EH (cell line): ENCODE measurements at regions not wholly inside any gene's neighbourhood (a gene's known extent, or its start where the extent isn't known, plus 50 kb on each side); places are given as distances from the start of the nearest gene placed in this dataset.

ENCODE experiments used
- DNase-seq: peaks from one replicate; pipeline ENCODE4 v3.0.0-alpha.2; 2015; ENCODE audit warnings: low read depth

GRCh38 chr7:84546403-84546802 is 351.8 kb upstream of the SEMA3A start:
- DNase-seq, result no peak

- DNase-seq, result no peak
Observed at GRCh38 chr7:84538268-84538667, 343.7 kb upstream of the SEMA3A start.

GRCh38 chr7:84536271-84536870 is 341.8 kb upstream of the SEMA3A start:
- DNase-seq, result peak; percentile 16

GRCh38 chr7:84535580-84536270 is 341.1 kb upstream of the SEMA3A start:
- DNase-seq, result no peak

GRCh38 chr7:84533182-84533581 is 338.6 kb upstream of the SEMA3A start:
- DNase-seq, result no peak

- DNase-seq, result no peak
Observed at GRCh38 chr7:84532196-84532595, 337.6 kb upstream of the SEMA3A start.

- peak; percentile 85 for DNase-seq
Observed at GRCh38 chr7:84529480-84530205, 335.1 kb upstream of the SEMA3A start.

GRCh38 chr7:84528756-84529479 is 334.3 kb upstream of the SEMA3A start:
- DNase-seq, result no peak

- peak; percentile 79 for DNase-seq
Observed at GRCh38 chr7:84524714-84525694, 330.4 kb upstream of the SEMA3A start.

- no peak for DNase-seq
Observed at GRCh38 chr7:84513061-84513460, 318.5 kb upstream of the SEMA3A start.

- DNase-seq, result no peak
Observed at GRCh38 chr7:84512055-84512454, 317.5 kb upstream of the SEMA3A start.

- peak; percentile 81 for DNase-seq
Observed at GRCh38 chr7:84510505-84510904, 315.9 kb upstream of the SEMA3A start.

GRCh38 chr7:84509522-84509921 is 314.9 kb upstream of the SEMA3A start:
- no peak for DNase-seq

- DNase-seq, result no peak
Observed at GRCh38 chr7:84508606-84509005, 314.0 kb upstream of the SEMA3A start.

GRCh38 chr7:84507529-84507928 is 312.9 kb upstream of the SEMA3A start:
- DNase-seq, result no peak

- DNase-seq, result peak; percentile 79
Observed at GRCh38 chr7:84506151-84506550, 311.6 kb upstream of the SEMA3A start.

- no peak for DNase-seq
Observed at GRCh38 chr7:84502239-84502638, 307.6 kb upstream of the SEMA3A start.

GRCh38 chr7:84497873-84498272 is 303.3 kb upstream of the SEMA3A start:
- DNase-seq, result peak; percentile 3

GRCh38 chr7:84495128-84495527 is 300.5 kb upstream of the SEMA3A start:
- DNase-seq, result no peak

- peak; percentile 46 for DNase-seq
Observed at GRCh38 chr7:84492098-84493034, 297.8 kb upstream of the SEMA3A start.
